C4-2B (cell line): ENCODE measurements at regions not wholly inside any gene's neighbourhood (a gene's known extent, or its start where the extent isn't known, plus 50 kb on each side); places are given as distances from the start of the nearest gene placed in this dataset.
A peak's percentile ranks its signal among the peaks of the same experiment; 100 is the strongest.

Experiments used
- H3K27ac ChIP-seq: fragments of 450-650 bp; 2 replicates; pipeline ENCODE4 v1.5.1; 2017
- ZFX ChIP-seq: fragments of 450-650 bp; IDR thresholded peaks from 2 replicates; pipeline ENCODE4 v1.6.1; 2017
- TF ChIP-seq, protein P1 (sequence below): fragments of 450-650 bp; conservative IDR thresholded peaks from 2 replicates; pipeline ENCODE4 v1.5.1; 2017; ENCODE audit warnings: mild to moderate bottlenecking

DNA sequence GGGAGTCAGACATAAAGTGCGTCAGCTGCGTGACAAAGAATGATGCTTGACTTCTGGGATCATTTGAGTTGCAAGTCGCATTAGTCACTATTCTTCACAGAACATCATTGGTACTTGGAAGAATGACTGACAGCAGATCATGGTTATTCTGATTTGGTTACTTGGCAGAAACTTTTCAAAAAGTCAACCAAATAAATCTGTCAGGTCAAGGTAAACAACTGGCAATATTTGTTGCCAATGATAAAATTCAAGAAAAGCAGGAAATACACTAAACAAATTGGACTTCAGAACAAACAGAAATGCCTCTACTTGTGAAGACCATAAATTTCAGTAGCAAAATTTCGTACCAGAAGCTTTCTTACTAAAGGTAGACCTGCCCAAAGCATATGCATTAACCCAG, 221.6 kb downstream of the TFAP2A start:
- peak overlapping the region; percentile 56 for H3K27ac ChIP-seq
- no peak for TF ChIP-seq ZFX
- TF ChIP-seq, protein P1, sequence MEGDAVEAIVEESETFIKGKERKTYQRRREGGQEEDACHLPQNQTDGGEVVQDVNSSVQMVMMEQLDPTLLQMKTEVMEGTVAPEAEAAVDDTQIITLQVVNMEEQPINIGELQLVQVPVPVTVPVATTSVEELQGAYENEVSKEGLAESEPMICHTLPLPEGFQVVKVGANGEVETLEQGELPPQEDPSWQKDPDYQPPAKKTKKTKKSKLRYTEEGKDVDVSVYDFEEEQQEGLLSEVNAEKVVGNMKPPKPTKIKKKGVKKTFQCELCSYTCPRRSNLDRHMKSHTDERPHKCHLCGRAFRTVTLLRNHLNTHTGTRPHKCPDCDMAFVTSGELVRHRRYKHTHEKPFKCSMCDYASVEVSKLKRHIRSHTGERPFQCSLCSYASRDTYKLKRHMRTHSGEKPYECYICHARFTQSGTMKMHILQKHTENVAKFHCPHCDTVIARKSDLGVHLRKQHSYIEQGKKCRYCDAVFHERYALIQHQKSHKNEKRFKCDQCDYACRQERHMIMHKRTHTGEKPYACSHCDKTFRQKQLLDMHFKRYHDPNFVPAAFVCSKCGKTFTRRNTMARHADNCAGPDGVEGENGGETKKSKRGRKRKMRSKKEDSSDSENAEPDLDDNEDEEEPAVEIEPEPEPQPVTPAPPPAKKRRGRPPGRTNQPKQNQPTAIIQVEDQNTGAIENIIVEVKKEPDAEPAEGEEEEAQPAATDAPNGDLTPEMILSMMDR: no peak

DNA sequence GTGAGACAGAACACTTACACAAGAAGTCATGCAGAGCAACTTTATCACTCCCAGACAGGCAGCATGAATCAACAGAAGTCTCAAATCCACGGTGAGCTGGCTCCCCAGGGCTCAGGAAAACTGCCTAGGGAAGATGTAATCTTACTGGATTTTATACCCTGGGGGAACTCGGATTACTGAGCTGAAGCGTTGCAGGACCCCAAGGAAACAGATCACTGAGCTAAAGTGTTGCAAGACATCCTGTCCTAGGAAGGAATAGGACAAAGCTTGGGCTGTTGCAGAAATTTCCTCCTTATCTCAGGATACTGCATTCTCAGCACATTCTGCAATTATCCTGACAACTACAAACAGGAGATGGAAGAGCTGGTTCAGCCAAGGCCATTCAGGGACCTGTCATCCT, 224.8 kb downstream of the TFAP2A start:
- TF ChIP-seq, protein P1: no peak
- TF ChIP-seq ZFX: no peak
- H3K27ac ChIP-seq: no peak overlapping the region

DNA sequence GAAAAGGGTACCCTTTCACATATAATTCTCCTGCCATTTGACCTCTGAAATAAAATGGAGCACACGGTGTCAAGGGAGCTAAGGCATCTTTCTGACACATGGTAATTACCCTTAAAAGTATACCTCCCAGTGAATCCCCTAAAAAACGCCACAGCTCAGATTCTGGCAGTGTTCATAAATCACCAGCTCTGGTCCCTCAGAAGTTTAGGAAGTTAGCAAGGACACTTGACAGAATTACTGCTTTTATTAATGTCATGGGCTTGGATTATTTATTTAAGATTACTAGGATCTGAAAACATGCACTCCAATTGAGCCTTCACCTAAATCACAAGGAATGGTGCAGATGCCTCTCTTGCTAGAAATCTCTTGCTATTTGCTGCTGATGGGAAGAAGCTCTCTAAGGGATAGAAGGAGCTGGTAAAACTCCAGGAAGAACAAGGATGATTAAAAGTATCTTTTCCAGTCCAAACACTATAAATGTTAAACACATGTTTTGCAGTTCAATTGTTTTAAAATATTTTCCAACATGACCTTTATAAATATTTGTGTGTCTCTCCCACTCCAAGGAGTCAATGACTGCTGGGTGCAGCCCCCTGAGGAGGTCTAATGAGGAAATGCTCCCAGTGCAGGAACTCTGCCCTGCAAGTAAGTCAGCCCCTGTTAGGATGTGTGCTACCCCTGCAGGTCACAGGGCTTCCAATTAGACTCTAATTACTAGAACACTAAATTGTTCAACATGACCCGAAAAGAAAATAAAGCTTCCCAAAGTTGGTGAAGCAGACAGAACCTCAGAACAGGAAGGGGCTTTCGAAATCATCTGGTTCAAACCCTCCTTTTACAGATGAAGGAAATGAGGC, 230.3 kb downstream of the TFAP2A start:
- no peak overlapping the region for H3K27ac ChIP-seq
- TF ChIP-seq ZFX: no peak
- TF ChIP-seq, protein P1: no peak

DNA sequence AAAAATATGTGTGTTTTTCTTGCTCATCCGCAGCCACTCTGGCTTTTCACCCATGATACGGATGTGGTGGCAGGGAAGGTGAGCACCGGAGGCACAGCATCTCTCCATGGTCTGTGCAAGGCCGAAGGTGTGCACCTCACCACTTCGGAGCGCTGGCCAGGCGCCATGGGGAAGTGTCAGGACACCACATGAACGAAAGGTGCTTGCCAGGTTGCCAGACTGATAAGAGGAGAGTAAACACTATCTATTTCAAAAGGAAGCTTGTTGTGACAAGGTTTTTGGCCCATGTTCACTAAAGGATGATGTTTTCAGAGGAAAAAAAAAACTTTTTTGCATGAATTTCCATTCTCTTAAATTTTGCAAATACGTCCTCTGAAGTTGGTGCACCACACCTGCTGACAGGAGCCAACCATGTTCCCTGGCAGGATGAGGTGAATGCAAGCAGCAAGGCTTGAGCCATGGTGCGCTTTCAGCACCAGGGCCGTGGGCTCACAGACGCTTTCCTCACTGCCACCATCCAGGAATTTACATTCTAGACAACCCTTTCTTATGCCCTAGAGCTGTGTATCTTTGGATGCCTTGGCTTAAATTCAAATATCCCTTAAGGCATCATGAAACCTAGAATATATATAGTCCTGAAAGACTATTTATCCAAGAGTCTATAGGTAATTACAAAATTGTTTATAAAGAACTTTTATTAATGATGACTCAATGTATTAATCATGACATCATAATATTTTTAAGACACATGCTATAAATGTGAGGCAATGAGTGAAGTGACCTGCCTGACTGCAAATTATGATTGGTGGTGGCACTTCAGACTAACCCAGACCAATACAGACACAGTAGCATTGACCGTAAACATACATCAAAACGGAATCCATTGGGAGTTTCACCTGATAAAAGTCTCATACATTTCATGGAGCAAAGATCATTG, 234.5 kb downstream of the TFAP2A start:
- no peak for TF ChIP-seq ZFX
- TF ChIP-seq, protein P1: no peak
- no peak overlapping the region for H3K27ac ChIP-seq

DNA sequence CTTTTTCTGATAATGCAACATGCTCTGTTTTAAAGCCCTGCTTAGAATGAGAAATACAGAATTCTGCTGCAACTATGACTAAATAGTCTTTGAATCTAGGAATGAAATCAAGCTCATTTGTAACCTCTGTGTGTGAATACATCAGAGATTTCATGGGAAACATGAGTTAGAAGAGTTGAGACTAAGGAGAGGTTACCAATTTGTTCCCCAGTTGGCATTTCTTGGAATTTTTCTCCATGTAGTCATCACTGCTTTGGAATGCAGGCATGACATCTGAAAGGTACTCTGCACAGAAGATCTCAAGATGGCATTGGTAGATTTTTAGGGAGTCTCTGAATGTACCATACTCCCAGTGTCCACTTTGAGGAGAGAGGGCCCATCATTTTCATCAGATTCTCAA, 237.2 kb downstream of the TFAP2A start:
- TF ChIP-seq, protein P1: no peak
- TF ChIP-seq ZFX: no peak
- H3K27ac ChIP-seq: no peak overlapping the region

DNA sequence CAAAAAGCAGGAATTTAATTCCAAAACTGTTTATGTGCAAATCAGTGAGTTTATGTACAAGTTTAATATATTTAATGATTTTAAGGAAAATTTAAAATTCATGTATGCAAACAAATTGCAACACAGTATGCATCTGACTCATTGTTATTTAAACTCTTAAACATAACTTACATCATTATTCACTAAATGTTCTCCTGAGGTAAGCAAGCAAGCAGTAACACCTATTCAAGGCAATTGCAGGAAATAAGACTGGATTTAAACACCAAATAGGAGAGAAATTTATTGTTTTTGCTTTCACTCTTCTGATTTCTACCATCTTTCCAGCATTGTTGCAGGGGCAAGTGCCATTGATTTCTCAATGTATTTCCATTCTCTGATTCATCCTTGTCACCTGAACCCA, 239.5 kb downstream of the TFAP2A start:
- TF ChIP-seq, protein P1: no peak
- TF ChIP-seq ZFX: no peak
- H3K27ac ChIP-seq: no peak overlapping the region

DNA sequence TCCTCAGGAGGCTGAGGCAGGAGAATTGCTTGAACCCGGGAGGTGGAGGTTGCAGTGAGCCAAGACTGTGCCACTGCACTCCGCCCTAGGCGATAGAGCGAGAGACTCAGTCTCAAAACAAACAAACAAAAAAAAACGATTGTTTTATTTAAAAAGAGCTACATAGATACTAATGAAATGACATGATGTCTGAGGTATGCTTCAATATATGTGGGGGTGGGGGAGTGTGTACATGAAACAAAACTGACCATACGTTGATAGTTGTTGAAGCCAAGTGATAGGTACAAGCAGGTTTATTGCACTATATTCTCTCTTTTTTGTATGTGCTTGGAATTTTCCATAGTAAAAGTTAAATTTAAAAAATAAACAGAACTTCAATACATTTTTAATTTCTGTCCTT, 240.1 kb downstream of the TFAP2A start:
- no peak for TF ChIP-seq ZFX
- TF ChIP-seq, protein P1: no peak
- no peak overlapping the region for H3K27ac ChIP-seq
